Neutrophil (primary cell): ENCODE measurements at regions not wholly inside any gene's neighbourhood (a gene's known extent, or its start where the extent isn't known, plus 50 kb on each side); places are given as distances from the start of the nearest gene placed in this dataset.

ENCODE experiments used
- H3K27ac ChIP-seq: fragments of 200-600 bp; sonication (generic); 2 replicates; pipeline ENCODE4 v1.5.1; 2016; ENCODE audit warnings: mild to moderate bottlenecking, moderate library complexity
- H3K27me3 ChIP-seq: fragments of 200-600 bp; sonication (generic); 2 replicates; pipeline ENCODE4 v1.6.0; 2016; ENCODE audit warnings: mild to moderate bottlenecking
- H3K36me3 ChIP-seq: fragments of 200-600 bp; sonication (generic); 2 replicates; pipeline ENCODE4 v1.5.1; 2017
- H3K4me1 ChIP-seq, 2 experiments: fragments of 200-600 bp in 1 of 2; sonication (generic) in 1 of 2; 1 replicate in 1 of 2; 2 replicates in 1 of 2; pipeline versions ENCODE4 v1.5.1 to v1.6.1; 2013 to 2016; ENCODE audit warnings: low read depth in 1 of 2, low read length in 1 of 2, mild to moderate bottlenecking in 1 of 2, moderate library complexity in 1 of 2; ENCODE audit not compliant: control insufficient read depth in 1 of 2, insufficient read depth in 1 of 2
- H3K4me3 ChIP-seq, 2 experiments: fragments of 200-600 bp in 1 of 2; sonication (generic) in 1 of 2; 1 replicate in 1 of 2; 2 replicates in 1 of 2; pipeline ENCODE4 v1.5.1; 2013 to 2016; ENCODE audit warnings: low read depth in 1 of 2, low read length in 1 of 2, mild to moderate bottlenecking in 1 of 2, moderate library complexity in 1 of 2
- H3K9me3 ChIP-seq: fragments of 200-600 bp; sonication (generic); 2 replicates; pipeline ENCODE4 v1.5.1; 2016
- TF ChIP-seq, protein P1 (sequence below): fragments of 200-600 bp; sonication (generic); IDR thresholded peaks from 2 replicates; pipeline ENCODE4 v1.5.1; 2016; ENCODE audit warnings: antibody characterized with exemption

DNA sequence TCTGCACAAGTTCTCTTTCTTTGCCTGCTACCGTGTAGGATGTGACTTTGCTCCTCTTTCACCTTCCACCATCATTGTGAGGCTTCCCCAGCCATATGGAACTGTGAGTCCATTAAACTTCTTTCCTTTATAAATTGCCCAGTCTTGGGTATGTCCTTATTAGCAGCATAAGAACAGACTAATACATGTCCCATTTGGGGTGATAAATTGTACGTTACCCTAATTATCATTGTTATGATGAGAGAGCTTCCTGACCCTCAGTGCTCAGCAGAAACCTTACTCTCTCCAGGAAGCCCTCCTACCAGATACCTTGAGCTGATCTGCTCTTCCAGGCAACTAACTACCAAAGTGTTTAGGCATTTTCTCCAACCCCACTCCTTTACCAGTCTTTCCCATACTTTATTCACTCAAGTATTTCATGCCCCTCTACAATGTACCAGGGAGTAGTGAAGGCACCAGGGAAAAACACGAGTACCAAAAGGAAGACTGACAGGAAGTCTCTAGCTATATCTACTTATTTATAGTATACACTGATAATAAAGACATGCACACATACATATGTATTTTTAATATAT is 196.2 kb downstream of the MYCN start:
- TF ChIP-seq, protein P1, sequence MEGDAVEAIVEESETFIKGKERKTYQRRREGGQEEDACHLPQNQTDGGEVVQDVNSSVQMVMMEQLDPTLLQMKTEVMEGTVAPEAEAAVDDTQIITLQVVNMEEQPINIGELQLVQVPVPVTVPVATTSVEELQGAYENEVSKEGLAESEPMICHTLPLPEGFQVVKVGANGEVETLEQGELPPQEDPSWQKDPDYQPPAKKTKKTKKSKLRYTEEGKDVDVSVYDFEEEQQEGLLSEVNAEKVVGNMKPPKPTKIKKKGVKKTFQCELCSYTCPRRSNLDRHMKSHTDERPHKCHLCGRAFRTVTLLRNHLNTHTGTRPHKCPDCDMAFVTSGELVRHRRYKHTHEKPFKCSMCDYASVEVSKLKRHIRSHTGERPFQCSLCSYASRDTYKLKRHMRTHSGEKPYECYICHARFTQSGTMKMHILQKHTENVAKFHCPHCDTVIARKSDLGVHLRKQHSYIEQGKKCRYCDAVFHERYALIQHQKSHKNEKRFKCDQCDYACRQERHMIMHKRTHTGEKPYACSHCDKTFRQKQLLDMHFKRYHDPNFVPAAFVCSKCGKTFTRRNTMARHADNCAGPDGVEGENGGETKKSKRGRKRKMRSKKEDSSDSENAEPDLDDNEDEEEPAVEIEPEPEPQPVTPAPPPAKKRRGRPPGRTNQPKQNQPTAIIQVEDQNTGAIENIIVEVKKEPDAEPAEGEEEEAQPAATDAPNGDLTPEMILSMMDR = no peak
- no peaks in the 10 kb centered on the region for H3K9me3 ChIP-seq
- no peaks in the 10 kb centered on the region for H3K27me3 ChIP-seq
- no peaks in the 10 kb centered on the region for H3K36me3 ChIP-seq
- H3K4me3 ChIP-seq = no peak overlapping the region
- H3K27ac ChIP-seq = no peak overlapping the region
- no peaks in the 10 kb centered on the region for H3K4me1 ChIP-seq

- no peak overlapping the region for H3K4me3 ChIP-seq
- H3K27ac ChIP-seq = no peak overlapping the region
- H3K4me1 ChIP-seq = no peaks in the 10 kb centered on the region
- TF ChIP-seq, protein P1 = no peak
- H3K9me3 ChIP-seq = no peaks in the 10 kb centered on the region
- H3K36me3 ChIP-seq = no peaks in the 10 kb centered on the region
- no peaks in the 10 kb centered on the region for H3K27me3 ChIP-seq
These were observed 195.6 kb downstream of the MYCN start for GRCh38 chr2:16135913-16136310.

- Histone ChIP-seq H3K27me3 (no peaks in the 10 kb centered on the region), H3K27ac (no peak overlapping the region), H3K4me1 (no peaks in the 10 kb centered on the region), H3K9me3 (no peaks in the 10 kb centered on the region), H3K36me3 (no peaks in the 10 kb centered on the region), H3K4me3 (no peak overlapping the region)
- TF ChIP-seq, protein P1 = no peak
These were observed 195.0 kb downstream of the MYCN start for GRCh38 chr2:16135196-16135912.

GRCh38 chr2:16134436-16135165 is 194.3 kb downstream of the MYCN start:
- Histone ChIP-seq H3K4me1 (no peaks in the 10 kb centered on the region), H3K27me3 (no peaks in the 10 kb centered on the region), H3K9me3 (no peaks in the 10 kb centered on the region), H3K27ac (no peak overlapping the region), H3K36me3 (no peaks in the 10 kb centered on the region), H3K4me3 (no peak overlapping the region)
- TF ChIP-seq, protein P1 = no peak

- H3K27me3 ChIP-seq = no peaks in the 10 kb centered on the region
- TF ChIP-seq, protein P1 = no peak
- no peak overlapping the region for H3K27ac ChIP-seq
These were observed 190.6 kb downstream of the MYCN start for GRCh38 chr2:16130906-16131400.

More at GRCh38 chr2:16130906-16131400, 190.6 kb downstream of the MYCN start:
- Histone ChIP-seq H3K4me1 (no peaks in the 10 kb centered on the region), H3K4me3 (no peak overlapping the region), H3K9me3 (no peaks in the 10 kb centered on the region), H3K36me3 (no peaks in the 10 kb centered on the region)
